ENCODE measurements at regions not wholly inside any gene's neighbourhood (a gene's known extent, or its start where the extent isn't known, plus 50 kb on each side); places are given as distances from the start of the nearest gene placed in this dataset.

DNA sequence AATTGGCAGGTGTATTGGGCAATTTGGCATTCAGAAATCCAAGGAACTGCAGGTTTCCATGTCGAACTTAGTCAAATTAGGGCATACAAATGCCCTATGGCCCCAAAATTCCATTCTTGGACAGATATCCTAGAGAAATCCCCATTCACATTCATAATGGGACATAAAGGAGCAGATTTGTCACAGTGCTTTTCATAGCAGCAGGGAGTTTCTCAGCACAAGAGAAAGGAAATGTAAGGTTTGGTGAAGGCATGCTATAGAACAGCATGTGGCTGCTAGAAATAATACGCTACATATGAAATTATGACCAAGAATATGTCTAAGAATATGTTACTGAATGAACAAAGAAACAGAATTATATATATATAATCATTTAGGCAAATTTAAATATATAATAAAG is 437.5 kb upstream of the BOD1L1 start:
- DNase-seq, result no peak

DNA sequence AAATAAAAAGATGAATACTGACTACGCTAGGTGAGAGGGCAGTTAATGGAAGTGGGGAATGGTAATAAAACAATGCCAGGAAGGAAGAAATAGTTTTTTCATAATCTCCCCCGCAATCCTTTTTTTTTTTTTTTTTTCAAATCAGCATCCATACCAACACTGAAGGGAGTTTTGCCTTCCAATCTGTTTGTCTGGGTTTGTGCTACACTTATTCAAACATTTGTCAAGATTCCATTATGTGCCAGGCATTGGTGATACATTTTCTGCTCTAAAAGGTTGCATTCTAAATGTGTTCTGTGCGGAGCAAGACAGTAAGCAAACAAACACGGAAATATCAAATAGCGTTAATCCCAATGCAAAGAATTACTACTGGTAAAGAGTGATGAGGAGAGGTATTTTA is 437.9 kb upstream of the BOD1L1 start:
- no peak for DNase-seq

DNA sequence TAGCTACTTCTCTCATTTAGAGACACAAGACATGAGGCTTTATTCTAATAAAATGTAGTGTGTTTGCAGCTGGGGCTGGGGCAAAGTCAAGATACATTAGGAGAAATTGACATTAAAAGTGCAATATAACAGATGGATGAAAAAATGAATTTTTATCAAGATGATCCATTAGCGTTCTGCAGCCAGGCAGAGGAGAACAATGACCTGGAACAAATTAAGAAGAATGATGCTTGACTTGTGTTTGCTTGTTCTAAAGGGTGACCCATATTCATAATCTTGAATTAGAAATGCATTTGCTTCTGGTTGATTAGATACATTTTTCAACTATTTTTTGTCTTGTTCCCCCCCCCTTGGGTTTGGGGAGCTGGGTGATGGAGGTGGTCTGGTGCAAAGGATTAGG is 439.5 kb upstream of the BOD1L1 start:
- no peak for DNase-seq

DNA sequence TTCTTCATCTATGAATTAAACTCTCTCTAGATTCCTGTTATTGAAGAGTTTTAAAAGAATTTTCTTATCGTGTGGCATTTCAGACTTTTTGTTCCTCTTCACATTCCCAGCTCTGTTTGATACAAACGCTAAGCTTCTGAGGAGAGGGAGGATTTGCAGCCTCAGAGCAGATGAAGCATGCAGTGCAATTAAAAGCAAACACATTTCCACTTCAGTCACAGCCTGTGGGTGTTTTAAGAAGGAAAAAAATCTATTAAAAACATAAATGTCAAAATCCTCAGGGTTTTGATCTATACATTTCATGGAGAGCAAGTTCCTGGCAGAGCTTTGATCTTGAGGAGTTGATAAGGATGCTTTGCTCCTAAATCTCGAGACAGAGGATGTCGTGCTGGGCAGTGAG is 442.4 kb upstream of the BOD1L1 start:
- no peak for DNase-seq

DNA sequence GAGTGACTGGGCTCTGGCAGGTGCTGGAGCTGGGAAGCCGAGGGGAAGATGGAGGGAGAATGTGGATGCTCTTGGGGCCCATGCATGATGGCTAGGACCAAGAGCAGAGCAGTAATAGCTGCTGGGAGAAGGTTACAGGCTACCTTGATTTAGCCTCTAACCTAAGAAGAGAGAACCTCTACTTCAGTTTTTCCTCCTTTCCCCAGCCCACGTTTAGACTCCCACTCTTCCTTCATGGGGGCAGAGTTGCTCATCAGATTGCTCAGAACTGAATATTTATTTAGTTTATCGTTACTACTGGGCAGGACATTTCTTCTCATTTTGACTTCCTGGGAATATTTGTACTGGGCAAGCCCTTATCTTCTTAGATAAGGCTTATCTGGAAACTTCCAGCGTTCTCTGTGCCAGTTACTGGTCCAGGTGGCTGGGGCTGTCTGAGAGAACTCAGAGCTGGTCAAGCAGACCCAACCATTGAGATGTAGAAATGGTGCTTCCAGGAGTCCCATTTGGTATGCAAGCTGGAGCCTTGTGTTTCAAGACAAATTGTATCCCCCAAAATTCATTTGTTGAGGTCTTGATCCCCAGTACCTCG is 442.9 kb upstream of the BOD1L1 start:
- DNase-seq, result no peak

DNA sequence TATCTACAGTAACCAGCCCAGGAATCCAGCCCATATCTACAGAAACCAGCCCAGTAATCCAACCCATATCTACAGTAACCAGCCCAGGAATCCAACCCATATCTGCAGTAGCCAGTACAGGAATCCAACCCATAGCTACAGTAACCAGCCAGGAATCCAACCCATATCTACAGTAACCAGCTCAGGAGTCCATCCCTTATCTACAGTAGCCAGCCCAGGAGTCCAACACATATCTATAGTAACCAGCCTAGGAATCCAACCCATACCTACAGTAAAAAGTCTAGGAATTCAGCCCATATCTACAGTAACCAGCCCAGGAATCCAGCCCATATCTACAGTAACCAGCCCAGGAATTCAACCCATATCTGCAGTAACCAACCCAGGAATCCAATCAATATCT is 445.0 kb upstream of the BOD1L1 start:
- DNase-seq, result no peak

DNA sequence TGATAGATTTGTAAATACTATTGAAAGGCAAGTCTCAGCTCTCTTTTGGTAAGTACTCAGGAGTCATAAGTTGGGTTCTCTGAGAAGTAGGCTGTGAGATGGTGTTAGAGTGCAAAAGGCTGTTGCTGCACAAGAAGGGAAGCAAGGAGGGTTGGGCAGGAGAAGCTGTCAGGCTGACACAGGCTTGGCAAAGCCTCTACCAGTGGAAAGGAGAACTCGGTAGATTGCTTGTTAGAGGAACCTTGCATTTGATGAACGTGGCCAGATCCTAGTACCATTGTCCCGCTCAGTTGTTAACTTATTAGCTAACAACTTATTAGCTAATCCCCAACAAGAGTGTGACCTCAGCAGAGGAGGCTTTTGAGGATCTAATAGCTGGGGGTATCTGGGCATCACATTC is 449.3 kb upstream of the BOD1L1 start:
- DNase-seq, result no peak

DNA sequence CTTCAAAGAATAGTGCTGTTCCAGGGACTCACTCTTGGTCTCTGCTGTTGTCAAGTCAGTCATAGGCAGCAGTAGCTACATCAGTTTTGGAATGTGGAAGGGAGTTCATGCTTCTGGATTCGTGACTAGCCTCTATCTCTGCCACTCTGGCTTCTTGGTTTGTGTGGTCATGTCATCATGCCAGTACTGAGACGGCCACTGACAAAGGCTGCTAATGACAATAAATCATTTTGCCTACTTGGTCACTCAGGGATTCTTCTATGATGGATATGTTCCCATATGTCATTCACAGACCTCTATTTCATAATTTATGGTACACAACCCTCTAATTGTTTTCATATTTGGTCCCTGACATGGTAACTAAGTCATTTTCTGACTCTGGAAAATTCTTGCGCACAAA is 450.8 kb upstream of the BOD1L1 start:
- no peak for DNase-seq

DNA sequence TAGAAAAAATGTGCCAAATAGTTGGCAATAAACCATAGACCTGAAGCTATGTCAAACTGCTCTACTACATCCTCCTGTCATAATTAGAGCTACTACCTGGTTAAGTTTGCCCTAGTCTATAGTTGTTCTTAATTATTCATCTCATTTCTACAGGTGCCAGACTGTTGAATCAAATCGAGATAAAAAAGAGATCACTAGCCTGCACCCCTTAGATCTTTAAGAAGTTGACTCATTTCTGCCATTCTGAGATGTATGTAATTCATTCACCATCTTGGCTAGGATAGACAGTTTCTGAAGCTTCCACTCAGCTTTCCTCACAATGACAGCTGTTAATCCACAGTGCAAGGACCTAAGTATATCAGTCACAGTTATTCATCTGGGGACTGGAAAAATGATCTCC is 452.1 kb upstream of the BOD1L1 start:
- no peak for DNase-seq

DNA sequence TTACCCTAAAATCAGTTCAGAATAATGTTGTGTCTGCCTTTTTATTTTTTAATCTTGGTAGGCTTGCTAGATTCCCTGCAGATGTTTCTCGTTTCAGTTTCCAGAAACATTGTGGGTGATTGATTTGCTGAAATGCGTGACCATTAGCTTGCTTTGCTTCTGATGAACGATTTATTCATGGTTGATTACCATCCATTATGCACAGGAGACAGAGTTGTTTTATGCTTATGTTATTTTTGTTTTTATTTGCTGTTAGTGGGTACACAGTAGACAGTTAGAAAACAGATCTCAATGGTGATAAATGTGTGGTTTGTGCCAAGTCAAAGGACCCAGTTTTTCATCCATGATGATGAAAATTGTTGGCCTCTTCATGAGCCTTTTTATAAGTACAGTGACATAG is 455.6 kb upstream of the BOD1L1 start:
- DNase-seq, result no peak

DNA sequence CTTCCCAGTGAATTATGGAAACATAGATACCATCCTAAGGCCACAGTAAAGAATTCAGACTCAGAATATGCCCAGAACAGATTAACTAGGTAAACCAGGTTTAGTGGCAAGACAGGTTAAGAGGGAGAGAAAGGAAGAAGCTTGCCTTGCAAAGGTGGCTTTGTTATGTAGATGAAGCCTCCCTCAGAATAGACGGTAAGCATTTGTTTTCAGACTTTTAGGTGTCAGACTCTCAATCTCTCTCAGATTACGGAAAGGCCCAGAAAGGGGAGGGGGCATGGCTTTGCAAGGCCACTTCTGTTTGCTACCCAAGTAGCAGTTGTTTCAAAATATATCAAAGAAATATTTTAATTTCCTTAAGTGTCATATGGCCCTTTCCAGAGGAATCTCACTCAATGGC is 457.1 kb upstream of the BOD1L1 start:
- no peak for DNase-seq

DNA sequence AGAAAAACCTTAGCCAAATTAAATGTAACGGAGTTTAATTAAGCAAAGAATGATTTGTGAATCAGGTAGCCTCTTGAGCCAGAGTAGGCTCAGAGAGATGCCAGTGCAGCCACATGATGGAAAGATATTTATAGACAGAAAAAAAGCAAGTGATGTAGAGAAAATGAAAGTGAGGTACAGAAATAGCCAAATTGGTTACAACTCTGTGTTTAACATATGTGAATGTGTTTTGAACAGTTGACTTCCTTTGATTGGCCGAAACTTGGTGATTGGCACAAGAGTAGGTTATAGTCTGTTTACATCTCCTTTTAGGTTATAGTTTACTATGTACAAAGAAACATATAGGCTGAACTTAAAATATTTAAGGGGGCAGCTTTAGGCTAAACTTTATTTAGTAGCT is 459.9 kb upstream of the BOD1L1 start:
- DNase-seq, result no peak

DNA sequence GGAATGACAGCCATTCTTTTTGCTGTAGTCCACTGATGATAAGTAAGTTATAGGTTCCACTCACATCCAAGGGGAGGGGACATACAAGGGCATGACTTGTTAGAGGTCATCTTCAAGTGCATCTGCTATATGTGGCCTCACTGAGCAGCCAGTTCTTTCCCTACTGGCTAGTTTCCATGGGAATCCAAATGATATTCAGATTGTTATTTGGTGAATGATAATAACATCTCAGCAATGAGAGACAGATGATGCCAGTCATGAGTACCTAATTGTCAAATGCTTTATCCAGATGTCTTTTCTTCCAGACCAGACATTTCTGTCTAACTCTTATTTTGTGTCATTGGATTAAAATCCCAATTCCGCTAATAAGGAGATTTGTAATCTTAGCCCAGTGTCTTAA is 460.4 kb upstream of the BOD1L1 start:
- no peak for DNase-seq

DNA sequence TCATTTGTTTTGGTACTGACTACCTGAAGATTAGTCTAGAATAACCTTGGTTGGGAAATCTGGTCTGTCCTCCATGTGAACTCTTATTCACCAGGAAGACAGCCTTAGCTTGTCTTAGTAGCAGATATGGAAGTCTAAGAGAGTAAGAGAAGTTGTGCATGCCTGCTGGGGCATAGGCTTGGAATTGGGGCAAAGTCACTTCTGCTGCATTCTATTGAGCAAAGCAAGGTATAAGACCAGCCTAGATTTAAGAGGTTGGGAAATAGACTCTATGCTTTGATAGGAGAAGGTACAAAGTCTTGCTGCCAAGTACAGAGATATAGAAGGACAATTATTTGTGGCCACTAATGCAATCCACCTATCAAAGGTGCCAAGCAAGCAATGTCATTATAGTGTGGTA is 464.0 kb upstream of the BOD1L1 start:
- DNase-seq, result no peak

DNA sequence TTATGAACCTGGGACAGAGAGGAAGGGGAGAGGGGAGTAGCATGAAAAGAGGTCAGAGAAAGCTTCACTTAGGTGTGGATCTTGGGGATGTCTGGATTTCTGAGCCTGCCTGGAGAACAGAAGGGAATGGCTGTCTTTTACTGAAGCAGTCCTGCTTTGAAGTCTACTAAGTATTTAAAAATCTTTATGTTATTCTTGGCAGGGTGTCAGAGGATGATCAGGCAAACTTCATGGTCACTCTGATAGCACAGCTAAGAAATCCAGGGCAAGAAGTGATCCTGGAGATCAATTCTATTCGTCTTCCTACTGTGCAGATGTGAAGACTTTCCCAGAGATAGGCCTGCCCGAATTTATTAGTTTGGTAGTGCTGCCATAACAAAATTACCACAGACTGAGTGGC is 464.4 kb upstream of the BOD1L1 start:
- DNase-seq, result no peak

DNA sequence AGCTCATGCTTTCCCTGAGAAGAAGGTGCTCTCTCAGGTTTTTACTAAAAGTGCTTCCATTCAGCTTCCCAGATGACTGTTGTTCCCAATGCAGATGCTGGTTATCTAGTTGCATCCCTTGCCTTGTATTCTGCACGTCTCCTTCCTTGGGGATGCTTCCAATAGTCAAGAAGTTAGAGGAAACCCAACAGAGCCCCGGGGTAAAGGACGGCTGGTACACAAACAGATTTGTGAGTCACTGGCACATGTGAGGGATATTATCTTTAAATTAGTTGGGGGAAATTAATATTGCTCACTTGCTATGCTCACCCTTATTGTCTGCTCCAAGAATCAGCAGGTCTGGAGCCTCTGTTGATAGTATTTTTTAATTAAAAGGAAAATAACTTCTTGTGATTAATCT is 465.2 kb upstream of the BOD1L1 start:
- DNase-seq, result no peak

DNA sequence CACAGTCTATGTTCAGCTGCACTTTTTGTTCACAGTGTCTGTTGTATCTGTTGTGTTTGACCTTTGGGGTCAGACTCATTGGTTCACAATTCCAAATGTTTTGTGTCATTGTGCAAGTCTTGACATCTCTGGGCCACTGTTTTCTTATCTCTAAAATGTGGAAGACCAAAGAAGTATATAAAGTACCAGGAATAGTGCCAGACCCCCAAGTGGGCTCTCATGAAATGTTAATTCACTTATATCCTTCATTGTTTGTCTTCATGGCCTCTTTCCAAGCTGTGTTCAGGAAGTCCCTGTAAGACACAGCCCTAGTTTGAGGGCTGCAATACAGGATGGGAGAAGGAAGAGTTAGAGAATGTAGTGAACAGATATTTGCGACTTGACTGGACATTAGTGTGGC is 468.3 kb upstream of the BOD1L1 start:
- DNase-seq, result no peak

DNA sequence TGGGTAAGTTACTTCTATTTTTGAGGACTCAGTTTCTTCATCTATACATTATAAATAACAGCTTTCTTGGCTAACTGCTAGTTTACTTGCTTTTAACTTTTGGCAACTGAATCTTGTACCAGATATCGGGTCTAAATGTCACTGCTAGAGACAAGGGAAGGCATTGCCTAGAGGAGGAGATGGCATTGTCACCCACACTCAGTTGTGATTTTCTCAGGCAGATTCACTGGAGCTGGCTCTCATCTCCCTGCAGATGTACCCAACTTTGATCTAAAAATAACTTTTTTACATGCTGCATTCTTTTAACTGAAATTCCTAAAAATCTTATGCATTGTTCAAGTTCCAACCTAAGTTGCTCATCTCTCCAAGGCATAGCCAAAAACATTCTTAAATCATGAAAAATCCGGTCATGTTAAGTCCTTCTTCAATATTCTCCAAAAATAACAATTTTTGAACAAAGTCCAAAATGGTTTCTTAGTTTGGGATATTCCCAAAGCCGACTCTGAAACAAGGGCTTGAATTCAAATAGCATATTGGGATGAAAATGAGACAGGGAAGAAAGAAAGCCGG is 469.0 kb upstream of the BOD1L1 start:
- DNase-seq, result no peak

DNA sequence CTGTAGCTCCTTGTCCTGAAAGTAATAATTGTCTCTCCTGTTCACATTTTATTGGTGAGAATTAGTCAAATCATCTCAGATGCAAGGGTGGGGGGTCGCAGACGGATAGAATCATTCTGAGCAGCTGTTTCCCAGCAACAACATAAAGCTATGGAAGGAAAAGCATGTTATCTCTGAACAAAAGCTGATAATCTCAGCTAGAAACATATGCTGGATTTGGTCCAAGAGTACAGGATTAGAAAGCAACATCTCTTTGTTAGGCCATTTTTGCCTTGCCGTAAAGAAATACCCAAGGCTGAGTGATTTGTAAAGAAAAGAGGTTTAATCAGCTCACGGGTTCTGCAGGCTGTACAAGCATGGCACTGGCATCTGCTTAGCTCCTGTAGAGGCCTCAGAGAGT is 472.8 kb upstream of the BOD1L1 start:
- no peak for DNase-seq

DNA sequence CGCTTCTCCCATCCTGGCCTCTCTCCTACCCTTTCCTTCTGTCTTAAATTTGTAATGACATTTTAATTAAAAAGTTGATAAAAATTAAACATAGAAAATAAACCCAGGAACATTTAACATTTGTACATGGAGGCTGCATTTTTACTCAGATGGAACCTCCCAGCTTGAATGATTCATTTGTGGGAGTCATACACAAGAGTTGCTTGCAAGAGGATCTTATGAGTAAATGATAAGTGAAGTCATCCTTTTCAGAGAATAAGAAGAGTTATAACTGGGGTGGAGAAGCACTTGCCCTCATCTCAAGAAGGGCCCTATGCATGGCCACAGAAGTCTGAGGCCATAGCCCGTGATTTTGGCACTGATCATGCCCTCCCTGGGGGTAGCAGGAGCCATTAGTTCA is 482.9 kb upstream of the BOD1L1 start:
- DNase-seq, result no peak

DNA sequence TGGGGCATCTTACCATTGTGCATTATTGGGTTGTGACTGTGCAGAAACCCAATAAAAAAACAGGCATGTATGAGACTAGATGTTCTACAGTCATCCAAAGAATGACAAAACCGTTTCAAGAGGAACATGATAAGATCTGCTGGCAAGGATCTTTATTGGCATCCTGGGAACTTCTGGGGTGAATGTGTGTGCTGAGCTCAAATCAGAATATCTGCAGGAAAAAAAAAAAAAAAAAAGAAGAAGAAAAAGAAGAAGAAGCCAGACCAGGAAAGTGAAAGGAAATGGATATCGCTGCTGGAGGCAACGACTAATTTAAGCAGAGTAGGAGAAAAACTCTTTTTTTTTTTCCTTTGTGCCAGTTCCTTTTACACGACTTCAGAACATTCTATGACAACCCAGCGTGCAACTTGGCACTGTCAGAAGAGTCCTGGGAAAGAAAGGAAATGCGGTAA is 484.2 kb upstream of the BOD1L1 start:
- DNase-seq, result no peak

DNA sequence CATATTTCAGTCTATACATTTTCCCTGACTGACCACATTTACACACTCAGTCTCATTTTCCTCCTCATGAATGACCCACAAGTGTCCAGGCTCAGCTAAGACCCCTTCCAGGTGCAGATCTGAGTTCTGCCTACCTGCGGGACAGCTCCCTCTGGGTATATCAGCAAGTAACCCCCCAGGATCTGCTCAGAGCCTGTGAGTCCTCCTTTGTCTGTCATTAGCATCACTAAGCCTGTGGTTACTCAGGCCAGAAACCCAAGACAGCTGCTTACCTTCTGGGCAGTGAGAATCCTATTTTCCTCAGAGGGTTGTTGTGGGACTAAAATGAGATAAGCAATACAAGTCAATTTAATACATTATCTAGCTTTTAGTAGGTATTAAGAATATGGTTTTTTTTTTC is 487.6 kb upstream of the BOD1L1 start:
- no peak for DNase-seq

DNA sequence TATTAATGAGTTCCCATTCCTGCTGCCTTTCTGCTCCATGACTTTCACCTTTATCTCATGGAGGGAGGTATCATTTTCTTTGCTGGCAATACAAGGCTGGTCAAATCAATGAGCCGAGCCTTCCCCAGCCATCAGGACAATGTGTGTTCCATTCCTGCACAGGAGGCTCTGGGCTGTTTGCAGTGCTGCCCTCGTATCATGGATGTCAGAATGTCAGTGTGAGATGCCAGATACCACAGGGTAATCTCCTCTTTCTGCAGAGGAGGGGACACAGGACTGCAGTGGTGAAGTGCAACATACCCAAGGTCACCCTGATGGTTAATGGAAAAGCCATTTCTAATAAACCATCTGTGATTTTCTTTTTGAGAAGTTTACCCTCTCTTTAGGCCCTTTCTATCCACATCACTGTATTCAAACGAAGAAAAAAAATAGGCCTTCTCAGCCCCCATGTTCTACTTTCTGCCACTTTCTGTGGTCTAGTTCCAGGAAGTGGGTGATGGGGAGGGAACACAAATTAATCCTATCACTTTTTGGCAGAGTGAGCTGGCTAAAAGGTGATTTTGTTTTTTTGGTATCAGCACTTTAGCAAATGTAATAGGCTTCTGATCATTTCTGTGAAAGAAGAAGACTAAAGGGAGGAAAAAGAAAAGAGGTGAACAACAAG is 490.2 kb upstream of the BOD1L1 start:
- no peak for DNase-seq

DNA sequence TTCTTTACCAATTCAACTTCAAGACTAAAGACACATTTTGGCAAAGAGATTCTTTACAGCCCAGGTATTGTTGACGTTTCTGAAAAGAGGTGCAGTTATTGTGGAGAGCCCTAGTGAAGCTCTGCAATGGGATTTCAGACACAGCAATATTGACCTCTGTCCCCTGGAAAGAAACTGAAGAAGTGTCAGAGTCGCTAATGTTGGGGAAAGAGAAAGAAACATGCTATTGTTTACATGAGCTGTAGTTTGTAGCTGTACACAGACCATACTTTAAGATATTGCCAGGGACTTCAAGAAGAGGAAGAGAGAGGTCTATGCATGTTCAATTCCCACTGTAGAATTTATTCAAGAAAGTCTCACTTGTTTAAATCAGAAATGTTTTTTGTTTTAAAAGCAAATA is 497.3 kb upstream of the BOD1L1 start:
- no peak for DNase-seq

Data from stimulated activated CD4-positive, alpha-beta T cell treated with anti-CD3 and anti-CD28 coated beads, Interleukin-15, amount 100 ng/mL, for 24 hours (primary cell).